ENCODE measurements at regions not wholly inside any gene's neighbourhood (a gene's known extent, or its start where the extent isn't known, plus 50 kb on each side); places are given as distances from the start of the nearest gene placed in this dataset.

GRCh38 chr17:77332034-77332971 lies 191.5 kb downstream of the SEC14L1 start:
- ATAC-seq (ENCODE audit: poor library complexity) (peak; percentile 47), DNase-seq (peak in 12 of 14 experiments; percentile 14 to 81 (median 52))
- peaks cover 53% of the 10 kb centered on the region for H3K4me1 Mint-ChIP-seq (ENCODE audit: low read depth)
- H3K4me1 ChIP-seq (ENCODE audit: insufficient read depth, low read length) = peaks cover 43% of the 10 kb centered on the region
- H3K9me3 Mint-ChIP-seq = peaks cover 2% of the 10 kb centered on the region
- ChIA-PET CTCF (interaction anchor here (0.6 to 5.2 kb wide), 36 partner anchors 8 to 702 kb away, joined by 3 to 51 read pairs (median 4); no protein-coding TSS in a partner anchor), POLR2A (interaction anchor here (0.7 to 5.7 kb wide), 37 partner anchors 8 to 626 kb away, joined by 3 to 91 read pairs (median 5); partner anchors contain the start of gene TNRC6C)
- H3K27ac Mint-ChIP-seq = peak overlapping the region; percentile 88
- peak overlapping the region; percentile 51 for H3K4me3 ChIP-seq (ENCODE audit: low read length)
- peak overlapping the region; percentile 90 for H3K4me3 Mint-ChIP-seq
- H3K36me3 ChIP-seq (ENCODE audit: insufficient read depth, low read length) = no peaks in the 10 kb centered on the region
- TF ChIP-seq CTCF (IDR thresholded peaks at IDR 0.05) = no peak
- intact Hi-C loops (cut with DNase I, micrococcal nuclease) = loop anchor here in 1 of 2 experiments (5.0 kb wide), 2 partner anchors 100 to 145 kb away; no protein-coding TSS in a partner anchor
- no peaks in the 10 kb centered on the region for H3K36me3 Mint-ChIP-seq (ENCODE audit: low read depth)
- H3K9me3 ChIP-seq (ENCODE audit: control insufficient read depth in 1 of 2, insufficient read depth in 1 of 2, low read length in 2 of 2) = no peaks in the 10 kb centered on the region
- H3K27me3 ChIP-seq (ENCODE audit: control insufficient read depth in 1 of 2, insufficient read depth in 2 of 2, low read length in 2 of 2) = no peaks in the 10 kb centered on the region
- no peaks in the 10 kb centered on the region for H3K27me3 Mint-ChIP-seq
- H3K27ac ChIP-seq (ENCODE audit: low read depth in 1 of 2, low read length in 2 of 2) = peak overlapping the region; percentile 47 to 55

- no peak overlapping the region for H3K4me3 ChIP-seq (ENCODE audit: low read length)
- peaks cover 5% of the 10 kb centered on the region for H3K9me3 Mint-ChIP-seq
- TF ChIP-seq CTCF (IDR thresholded peaks at IDR 0.05) = no peak
- H3K4me1 ChIP-seq (ENCODE audit: insufficient read depth, low read length) = peaks cover 44% of the 10 kb centered on the region
- no peaks in the 10 kb centered on the region for H3K27me3 Mint-ChIP-seq
- DNase-seq (peak in 5 of 14 experiments; percentile 25 to 64 (median 52)), ATAC-seq (ENCODE audit: poor library complexity) (no peak)
- no peaks in the 10 kb centered on the region for H3K36me3 Mint-ChIP-seq (ENCODE audit: low read depth)
- intact Hi-C loops (cut with DNase I, micrococcal nuclease) = loop anchor here in 1 of 2 experiments (5.0 kb wide), 2 partner anchors 99 to 144 kb away; no protein-coding TSS in a partner anchor
- no peaks in the 10 kb centered on the region for H3K9me3 ChIP-seq (ENCODE audit: control insufficient read depth in 1 of 2, insufficient read depth in 1 of 2, low read length in 2 of 2)
- peak overlapping the region; percentile 88 for H3K27ac Mint-ChIP-seq
- H3K4me3 Mint-ChIP-seq = peak overlapping the region; percentile 90
- H3K4me1 Mint-ChIP-seq (ENCODE audit: low read depth) = peaks cover 56% of the 10 kb centered on the region
- H3K36me3 ChIP-seq (ENCODE audit: insufficient read depth, low read length) = no peaks in the 10 kb centered on the region
- ChIA-PET POLR2A (interaction anchor here (0.8 to 5.7 kb wide), 18 partner anchors 8 to 625 kb away, joined by 3 to 91 read pairs (median 12); partner anchors contain the start of gene TNRC6C), CTCF (interaction anchor here (0.9 to 5.2 kb wide), 6 partner anchors 42 to 162 kb away, joined by 4 to 51 read pairs (median 30); no protein-coding TSS in a partner anchor)
- no peaks in the 10 kb centered on the region for H3K27me3 ChIP-seq (ENCODE audit: control insufficient read depth in 1 of 2, insufficient read depth in 2 of 2, low read length in 2 of 2)
- peak overlapping the region; percentile 44 to 47 for H3K27ac ChIP-seq (ENCODE audit: low read depth in 1 of 2, low read length in 2 of 2)
Observed at GRCh38 chr17:77332981-77333685, 192.4 kb downstream of the SEC14L1 start.

- peaks cover 57% of the 10 kb centered on the region for H3K4me1 ChIP-seq (ENCODE audit: insufficient read depth, low read length)
Observed at GRCh38 chr17:77337150-77337549, 196.4 kb downstream of the SEC14L1 start.

More at GRCh38 chr17:77337150-77337549, 196.4 kb downstream of the SEC14L1 start:
- no peak for TF ChIP-seq CTCF (IDR thresholded peaks at IDR 0.05)
- Histone ChIP-seq H3K9me3 (ENCODE audit: control insufficient read depth in 1 of 2, insufficient read depth in 1 of 2, low read length in 2 of 2) (no peaks in the 10 kb centered on the region), H3K27ac (ENCODE audit: low read depth in 1 of 2, low read length in 2 of 2) (no peak overlapping the region), H3K4me3 (ENCODE audit: low read length) (no peak overlapping the region), H3K27me3 (ENCODE audit: control insufficient read depth in 1 of 2, insufficient read depth in 2 of 2, low read length in 2 of 2) (no peaks in the 10 kb centered on the region), H3K36me3 (ENCODE audit: insufficient read depth, low read length) (no peaks in the 10 kb centered on the region)
- no peak for ATAC-seq (ENCODE audit: poor library complexity)
- intact Hi-C loops (cut with DNase I, micrococcal nuclease) = no loop called here
- H3K27ac Mint-ChIP-seq = no peak overlapping the region
- no peaks in the 10 kb centered on the region for H3K27me3 Mint-ChIP-seq
- DNase-seq = no peak
- H3K9me3 Mint-ChIP-seq = peaks cover 5% of the 10 kb centered on the region
- H3K36me3 Mint-ChIP-seq (ENCODE audit: low read depth) = no peaks in the 10 kb centered on the region
- H3K4me1 Mint-ChIP-seq (ENCODE audit: low read depth) = peaks cover 50% of the 10 kb centered on the region
- POLR2A ChIA-PET = interaction anchor here (5.5 kb wide), 1 partner anchor 39 kb away, joined by 29 read pairs; no protein-coding TSS in a partner anchor
- CTCF ChIA-PET = interaction anchor here (0.7 to 1.5 kb wide), 2 partner anchors 52 to 64 kb away, joined by 4 read pairs; no protein-coding TSS in a partner anchor
- no peak overlapping the region for H3K4me3 Mint-ChIP-seq
